Skin of body (tissue), 1 donor: ENCODE measurements at regions not wholly inside any gene's neighbourhood (a gene's known extent, or its start where the extent isn't known, plus 50 kb on each side); places are given as distances from the start of the nearest gene placed in this dataset.
"Not testable (repeated sequence)": the region's sequence is repeated elsewhere in the genome, so short reads cannot be mapped to it uniquely, and the experiment has no call there.

Experiments used
- DNase-seq: peaks from one replicate; lab custom pipeline; 2025; lab: John Stamatoyannopoulos, UW

- DNase-seq, result no peak
Observed at GRCh38 chr2:34844629-34845028, 1245.5 kb upstream of the FAM98A start.

GRCh38 chr2:34838408-34838807 is 1239.3 kb upstream of the FAM98A start:
- no peak for DNase-seq

- no peak for DNase-seq
Observed at GRCh38 chr2:34836361-34836760, 1237.3 kb upstream of the FAM98A start.

- DNase-seq, result no peak
Observed at GRCh38 chr2:34831096-34831495, 1232.0 kb upstream of the FAM98A start.

GRCh38 chr2:34828481-34828880 is 1229.4 kb upstream of the FAM98A start:
- no peak for DNase-seq

GRCh38 chr2:34827398-34827797 is 1228.3 kb upstream of the FAM98A start:
- no peak for DNase-seq

- DNase-seq, result no peak
Observed at GRCh38 chr2:34825686-34826085, 1226.6 kb upstream of the FAM98A start.

GRCh38 chr2:34822616-34823015 is 1223.5 kb upstream of the FAM98A start:
- no peak for DNase-seq

- DNase-seq, result no peak
Observed at GRCh38 chr2:34815052-34815741, 1216.1 kb upstream of the FAM98A start.

- no peak for DNase-seq
Observed at GRCh38 chr2:34810456-34810855, 1211.4 kb upstream of the FAM98A start.

- DNase-seq, result no peak
Observed at GRCh38 chr2:34808426-34808825, 1209.3 kb upstream of the FAM98A start.

- no peak for DNase-seq
Observed at GRCh38 chr2:34806891-34807290, 1207.8 kb upstream of the FAM98A start.

- no peak for DNase-seq
Observed at GRCh38 chr2:34806396-34806795, 1207.3 kb upstream of the FAM98A start.

- no peak for DNase-seq
Observed at GRCh38 chr2:34799556-34799955, 1200.5 kb upstream of the FAM98A start.

- not testable (repeated sequence) for DNase-seq
Observed at GRCh38 chr2:34795586-34795985, 1196.5 kb upstream of the FAM98A start.

- DNase-seq, result no peak
Observed at GRCh38 chr2:34789169-34789568, 1190.1 kb upstream of the FAM98A start.

GRCh38 chr2:34787341-34787740 is 1188.2 kb upstream of the FAM98A start:
- DNase-seq, result no peak

- DNase-seq, result no peak
Observed at GRCh38 chr2:34785206-34785785, 1186.2 kb upstream of the FAM98A start.

- no peak for DNase-seq
Observed at GRCh38 chr2:34784701-34785100, 1185.6 kb upstream of the FAM98A start.

- not testable (repeated sequence) for DNase-seq
Observed at GRCh38 chr2:34750742-34751141, 1151.6 kb upstream of the FAM98A start.

GRCh38 chr2:34747643-34748042 is 1148.5 kb upstream of the FAM98A start:
- no peak for DNase-seq

GRCh38 chr2:34738691-34739090 is 1139.6 kb upstream of the FAM98A start:
- no peak for DNase-seq

GRCh38 chr2:34737146-34737545 is 1138.0 kb upstream of the FAM98A start:
- no peak for DNase-seq
